ENCODE measurements at regions not wholly inside any gene's neighbourhood (a gene's known extent, or its start where the extent isn't known, plus 50 kb on each side); places are given as distances from the start of the nearest gene placed in this dataset.

DNA sequence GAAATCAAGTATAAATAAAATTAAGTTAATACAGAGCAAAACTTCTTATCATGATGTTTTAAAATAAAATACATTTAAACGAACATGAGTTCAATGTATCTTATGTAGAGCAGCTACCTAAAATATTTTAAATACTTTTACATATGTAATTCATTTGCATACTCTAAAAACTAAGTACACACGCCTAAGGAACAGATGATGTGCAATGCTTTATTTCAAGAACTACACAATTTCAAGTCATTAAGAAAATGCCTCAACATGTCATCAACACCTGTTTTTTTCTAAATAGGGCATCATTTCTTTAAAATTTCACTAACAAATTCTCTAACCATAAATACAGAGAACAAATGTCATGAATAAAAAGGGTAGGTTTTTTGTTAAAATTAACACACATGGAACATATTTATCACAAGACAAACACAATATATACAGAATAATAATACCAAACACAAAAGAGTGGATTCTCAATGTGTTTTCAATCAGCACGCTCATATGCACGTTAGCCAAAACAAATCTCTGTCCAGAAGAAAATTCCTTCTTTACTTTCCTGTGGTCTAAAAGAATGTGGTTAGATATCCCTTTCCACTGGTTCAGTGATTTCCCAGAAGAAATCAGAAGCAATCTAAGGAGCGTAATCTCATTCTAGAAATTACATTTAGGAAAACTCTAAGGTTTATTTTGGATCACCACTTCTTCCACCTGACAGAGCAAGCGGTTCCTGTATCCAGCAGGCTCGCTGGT, 73.0 kb upstream of the PFKP start:
- no peak overlapping the region for H4K5ac ChIP-seq (ENCODE audit: insufficient read length, low read depth, low read length)
- no peaks in the 10 kb centered on the region for H3K27me3 ChIP-seq (ENCODE audit: insufficient read depth, low read length)
- H3K27ac ChIP-seq (ENCODE audit: insufficient read length, low read depth, low read length) = no peak overlapping the region
- no peaks in the 10 kb centered on the region; the same call in 1 of the 2 replicates for H3K4me1 ChIP-seq (ENCODE audit: insufficient read depth, low read length)
- H3K9me3 Mint-ChIP-seq = peaks cover 21 to 28% of the 10 kb centered on the region in 2 experiments
- no peaks in the 10 kb centered on the region for H3K23me2 ChIP-seq (ENCODE audit: insufficient read length, low read depth, low read length, poor library complexity, severe bottlenecking)
- H2BK5ac ChIP-seq (ENCODE audit: insufficient read length, low read length) = no peak overlapping the region
- H3K4me3 Mint-ChIP-seq = no peak overlapping the region
- H3K23ac ChIP-seq (ENCODE audit: insufficient read length, low read depth, low read length) = no peak overlapping the region
- no peak overlapping the region for H3K27ac Mint-ChIP-seq
- H3K36me3 Mint-ChIP-seq (ENCODE audit: insufficient read depth in 1 of 3, low read depth in 3 of 3) = peaks cover 4 to 20% (median 11%) of the 10 kb centered on the region in 3 experiments; a peak in 6 of 7 replicates
- H3K9ac ChIP-seq (ENCODE audit: extremely low read depth, insufficient read length, low read length) = no peak overlapping the region
- no peak overlapping the region for H4K8ac ChIP-seq (replicated peaks; ENCODE audit: insufficient read length, low read depth, low read length)
- no peak overlapping the region for H4K91ac ChIP-seq (ENCODE audit: insufficient read length, low read depth, low read length)
- no peak overlapping the region for H2BK20ac ChIP-seq (ENCODE audit: low read depth, low read length, poor library complexity, severe bottlenecking)
- TF ChIP-seq, protein P1, sequence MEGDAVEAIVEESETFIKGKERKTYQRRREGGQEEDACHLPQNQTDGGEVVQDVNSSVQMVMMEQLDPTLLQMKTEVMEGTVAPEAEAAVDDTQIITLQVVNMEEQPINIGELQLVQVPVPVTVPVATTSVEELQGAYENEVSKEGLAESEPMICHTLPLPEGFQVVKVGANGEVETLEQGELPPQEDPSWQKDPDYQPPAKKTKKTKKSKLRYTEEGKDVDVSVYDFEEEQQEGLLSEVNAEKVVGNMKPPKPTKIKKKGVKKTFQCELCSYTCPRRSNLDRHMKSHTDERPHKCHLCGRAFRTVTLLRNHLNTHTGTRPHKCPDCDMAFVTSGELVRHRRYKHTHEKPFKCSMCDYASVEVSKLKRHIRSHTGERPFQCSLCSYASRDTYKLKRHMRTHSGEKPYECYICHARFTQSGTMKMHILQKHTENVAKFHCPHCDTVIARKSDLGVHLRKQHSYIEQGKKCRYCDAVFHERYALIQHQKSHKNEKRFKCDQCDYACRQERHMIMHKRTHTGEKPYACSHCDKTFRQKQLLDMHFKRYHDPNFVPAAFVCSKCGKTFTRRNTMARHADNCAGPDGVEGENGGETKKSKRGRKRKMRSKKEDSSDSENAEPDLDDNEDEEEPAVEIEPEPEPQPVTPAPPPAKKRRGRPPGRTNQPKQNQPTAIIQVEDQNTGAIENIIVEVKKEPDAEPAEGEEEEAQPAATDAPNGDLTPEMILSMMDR (conservative IDR thresholded peaks at IDR 0.05) = no peak
- H3T11ph ChIP-seq (ENCODE audit: low read length) = no peak overlapping the region
- H4K20me1 ChIP-seq (ENCODE audit: control insufficient read depth, insufficient read depth, insufficient read length) = no peaks in the 10 kb centered on the region
- no peak overlapping the region for H2AK5ac ChIP-seq (ENCODE audit: insufficient read length, low read length)
- H3K56ac ChIP-seq (ENCODE audit: insufficient read length, low read depth, low read length) = no peak overlapping the region
- no peak overlapping the region for H2BK15ac ChIP-seq (ENCODE audit: low read depth, low read length)
- no peaks in the 10 kb centered on the region for H3K79me1 ChIP-seq (ENCODE audit: insufficient read depth, low read depth, low read length, poor library complexity, severe bottlenecking)
- H3K9me3 ChIP-seq (ENCODE audit: control insufficient read depth, low read depth, low read length) = no peaks in the 10 kb centered on the region
- no peak overlapping the region for H2AFZ ChIP-seq (ENCODE audit: low read length)
- no peak overlapping the region for H3K14ac ChIP-seq (ENCODE audit: insufficient read depth, low read length)
- no peak overlapping the region for H2BK12ac ChIP-seq (ENCODE audit: insufficient read length, low read depth, low read length)
- H3K27me3 Mint-ChIP-seq (ENCODE audit: low read depth) = peaks cover 3% of the 10 kb centered on the region
- WGBS (ENCODE audit: extremely low coverage, insufficient read length, low lambda C conversion rate) = no CpG with 5 or more reads among the region's 7 CpGs
- no peak overlapping the region for H2BK120ac ChIP-seq (ENCODE audit: low read depth, low read length, poor library complexity, severe bottlenecking)
- no peak overlapping the region for H3K4ac ChIP-seq (ENCODE audit: low read depth, low read length)
- DNase-seq = no peak
- H3K79me2 ChIP-seq (ENCODE audit: insufficient read depth, low read length) = no peaks in the 10 kb centered on the region
- H3K18ac ChIP-seq (ENCODE audit: insufficient read length, low read depth, low read length) = no peak overlapping the region
- H3K4me2 ChIP-seq (ENCODE audit: insufficient read depth, insufficient read length, low read length) = no peak overlapping the region
- H3K4me1 Mint-ChIP-seq = peaks cover 3 to 6% of the 10 kb centered on the region in 2 experiments; a peak in 2 of 4 replicates
